GM18505 (cell line): ENCODE measurements at regions not wholly inside any gene's neighbourhood (a gene's known extent, or its start where the extent isn't known, plus 50 kb on each side); places are given as distances from the start of the nearest gene placed in this dataset.

Source experiments
- ATAC-seq: cut with Tn5 transposase; IDR thresholded peaks from one replicate; pipeline ENCODE4 v1.9.1; 2021; ENCODE audit not compliant: unreplicated experiment
- POLR2A ChIP-seq: IDR thresholded peaks from 4 replicates; pipeline ENCODE4 v1.6.1; 2011; ENCODE audit warnings: borderline replicate concordance; ENCODE audit not compliant: insufficient read depth, insufficient read length; ENCODE audit errors: extremely low read depth

DNA sequence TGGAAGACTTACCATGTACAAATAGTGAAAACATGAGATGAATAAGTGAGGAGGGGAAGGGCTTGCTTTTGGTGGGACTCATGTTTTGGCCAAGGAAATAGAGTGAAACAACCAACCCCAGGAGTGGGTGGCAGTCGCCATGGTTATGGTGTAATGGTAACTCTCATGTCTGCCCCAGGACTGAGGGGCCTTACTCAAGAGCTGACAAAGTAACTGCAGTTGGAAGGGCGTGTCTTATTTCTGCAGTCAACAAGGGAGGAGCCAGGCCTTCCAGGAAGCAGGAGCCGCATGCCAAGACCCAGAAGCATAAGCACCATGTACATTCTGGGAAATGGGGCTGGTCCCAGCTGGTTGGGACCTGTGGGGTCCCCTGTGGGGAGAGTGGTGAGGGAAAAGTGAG is 108.5 kb downstream of the UNC5CL start:
- no peak for ATAC-seq
- no peak for TF ChIP-seq POLR2A

DNA sequence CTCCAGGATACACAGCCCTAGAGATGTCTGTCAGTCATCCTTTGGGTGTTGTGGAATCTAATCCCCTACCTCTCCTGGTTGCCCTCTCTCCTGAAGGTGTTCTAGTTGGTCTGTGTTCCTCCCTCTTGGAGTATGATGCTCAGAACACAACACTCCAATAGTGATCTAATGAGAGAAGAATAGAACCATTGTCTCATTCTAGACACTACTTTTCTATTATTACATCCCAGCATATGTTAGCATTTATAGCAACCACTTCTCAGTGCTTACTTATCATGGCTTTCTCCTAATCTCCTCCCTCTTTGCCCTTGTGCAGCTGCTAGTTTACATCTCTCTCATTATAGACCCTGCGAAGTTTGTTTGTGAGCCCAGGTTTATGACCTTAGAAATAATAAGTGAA is 109.0 kb downstream of the UNC5CL start:
- no peak for ATAC-seq
- TF ChIP-seq POLR2A = no peak

DNA sequence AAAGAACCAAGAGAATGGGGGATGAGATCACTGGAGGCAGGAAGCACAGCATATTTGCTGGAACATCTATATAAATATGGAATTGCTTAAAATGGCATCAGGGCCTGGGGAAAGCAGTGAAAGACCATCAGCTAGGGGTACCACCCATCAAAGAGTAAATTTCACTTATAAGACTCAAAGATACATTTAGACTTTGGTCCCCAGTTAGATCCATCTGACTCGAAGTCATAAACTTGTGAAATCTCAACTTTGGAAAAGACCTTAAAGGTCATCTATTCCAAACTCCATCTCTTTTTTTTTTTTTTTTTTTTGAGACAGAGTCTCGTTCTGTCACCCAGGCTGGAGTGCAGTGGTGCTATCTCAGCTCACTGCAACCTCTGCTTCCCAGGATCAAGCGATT is 109.8 kb downstream of the UNC5CL start:
- ATAC-seq = no peak
- TF ChIP-seq POLR2A = no peak

DNA sequence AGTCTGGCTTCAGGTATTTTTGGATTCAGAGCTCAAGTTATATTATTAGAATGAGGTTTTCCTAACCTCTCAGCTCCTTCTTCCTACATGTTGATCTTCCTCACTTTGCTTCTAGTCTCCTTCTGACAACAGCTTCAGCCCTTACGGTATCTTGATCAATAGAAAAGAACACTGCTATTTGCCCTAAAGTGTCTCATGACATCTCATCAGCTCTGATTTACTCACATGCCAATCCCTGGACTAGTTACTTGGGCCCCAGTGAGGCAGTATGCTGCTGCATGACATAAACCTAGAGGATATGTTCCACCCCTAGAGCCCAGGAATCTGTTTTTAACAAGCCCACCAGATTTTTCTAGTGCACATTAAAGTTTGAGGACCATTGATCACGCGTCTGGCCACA is 110.3 kb downstream of the UNC5CL start:
- no peak for ATAC-seq
- TF ChIP-seq POLR2A = no peak

DNA sequence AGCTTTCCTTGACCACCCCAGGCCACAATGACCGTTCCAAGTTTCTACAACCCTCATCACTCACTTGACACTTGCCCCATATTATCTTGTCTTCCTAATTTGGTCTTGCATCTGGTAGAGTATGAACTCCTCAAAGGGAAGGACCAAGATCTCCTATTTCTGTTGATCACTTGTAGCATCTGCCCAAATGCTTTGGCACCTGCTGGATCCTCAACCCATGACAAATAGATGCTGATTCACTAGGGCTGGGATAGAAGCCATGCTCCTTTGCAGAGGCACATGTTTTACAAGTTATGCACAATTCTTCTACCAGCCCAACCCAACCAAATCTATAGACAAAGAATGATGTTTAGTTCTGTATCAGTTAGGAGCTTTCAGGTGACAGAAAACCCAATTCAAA is 110.7 kb downstream of the UNC5CL start:
- no peak for TF ChIP-seq POLR2A
- ATAC-seq = no peak

DNA sequence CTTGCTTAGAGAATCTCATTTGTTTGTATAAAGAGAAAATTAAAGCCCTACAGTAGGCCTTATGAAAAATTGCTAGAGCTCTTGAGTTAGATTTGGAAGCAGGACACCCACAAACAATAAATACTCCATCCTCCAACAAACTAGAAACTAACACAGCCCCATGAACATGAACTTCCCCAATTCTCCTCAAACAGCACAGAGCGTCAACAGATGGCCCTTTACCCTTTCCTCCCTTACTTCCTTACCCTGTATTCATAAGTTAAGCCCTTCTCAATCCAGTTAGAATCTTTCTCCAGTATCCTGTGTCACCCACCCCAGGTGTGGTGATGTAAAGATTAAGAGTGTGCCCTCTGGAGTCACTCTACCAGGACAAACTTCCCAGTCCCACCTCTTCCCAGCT is 113.7 kb downstream of the UNC5CL start:
- no peak for TF ChIP-seq POLR2A
- ATAC-seq = no peak

DNA sequence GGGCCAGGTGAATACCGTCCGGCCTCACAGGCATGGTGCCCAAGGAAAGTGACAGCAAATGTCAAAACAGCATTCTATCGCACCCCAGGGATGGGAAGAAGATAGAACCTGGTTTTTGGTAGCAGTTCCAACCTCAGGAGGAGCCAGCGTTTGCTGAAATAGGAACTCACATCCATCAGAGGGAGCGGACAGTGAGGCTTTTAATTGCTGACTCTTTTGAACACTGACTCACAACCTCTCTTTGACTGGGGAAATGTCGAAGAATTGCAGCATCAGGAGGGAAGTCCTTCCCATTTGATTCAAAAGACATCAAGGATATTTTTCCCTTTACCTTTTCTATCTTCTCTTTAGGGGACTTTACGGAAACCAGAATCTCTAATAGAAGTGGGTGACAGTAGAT is 114.2 kb downstream of the UNC5CL start:
- no peak for ATAC-seq
- TF ChIP-seq POLR2A = no peak

DNA sequence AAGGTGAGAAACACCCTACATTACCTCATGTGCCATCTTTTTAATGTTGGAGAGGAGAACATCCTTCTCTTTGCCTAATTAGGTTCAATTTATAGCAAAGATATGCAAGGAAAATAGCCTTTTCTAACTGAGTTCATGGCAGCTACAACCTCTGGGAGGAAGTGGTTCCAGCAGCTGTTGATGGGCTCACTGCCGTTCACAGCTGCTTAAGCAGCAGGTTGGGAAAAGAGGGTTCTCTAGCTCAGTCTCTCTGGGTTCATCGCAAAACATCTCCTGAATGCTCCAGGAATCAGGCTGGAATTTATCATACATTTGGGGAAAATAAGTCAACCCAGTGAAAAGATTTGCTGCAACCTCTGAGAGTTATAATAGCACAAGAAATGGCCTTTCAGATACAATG is 115.1 kb downstream of the UNC5CL start:
- TF ChIP-seq POLR2A = no peak
- no peak for ATAC-seq

DNA sequence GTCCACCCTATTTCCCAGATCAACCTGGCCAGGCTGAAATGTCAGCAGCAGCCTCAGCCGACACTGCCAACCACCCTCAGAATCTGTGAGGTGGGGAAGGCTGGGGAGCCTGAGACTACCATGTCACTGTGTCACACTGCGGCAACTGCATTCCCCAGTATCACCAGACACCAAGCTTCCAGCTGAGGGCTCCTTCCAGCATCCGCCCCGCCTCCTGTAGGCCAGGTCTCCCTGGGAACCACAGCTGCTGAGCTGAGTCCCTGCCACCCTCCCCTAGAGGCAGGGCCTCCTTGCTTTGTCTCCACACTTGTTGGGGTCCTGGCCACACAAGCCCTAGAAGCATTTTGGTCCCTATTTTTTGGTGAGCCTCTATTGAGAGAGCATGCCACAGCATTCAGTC is 115.7 kb downstream of the UNC5CL start:
- ATAC-seq = no peak
- TF ChIP-seq POLR2A = no peak

DNA sequence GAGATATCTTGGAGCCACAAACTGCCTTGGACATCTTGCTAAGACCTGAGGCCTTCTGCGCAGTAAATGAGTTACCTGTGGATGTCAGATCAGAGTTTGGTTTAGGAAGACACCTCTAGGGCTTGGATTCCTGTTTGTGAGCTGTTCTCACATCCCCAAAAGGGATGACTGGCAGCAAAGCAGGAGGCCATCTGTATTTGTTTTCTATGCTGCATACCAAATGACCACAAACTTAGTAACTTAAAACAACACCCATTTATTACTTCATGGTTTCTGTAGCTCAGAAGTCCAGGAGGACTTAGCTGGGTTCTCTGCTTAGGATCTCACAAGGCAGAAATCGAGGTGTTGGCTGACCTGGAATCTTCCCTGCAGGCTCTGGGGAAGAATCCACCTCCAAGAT is 116.7 kb downstream of the UNC5CL start:
- no peak for ATAC-seq
- no peak for TF ChIP-seq POLR2A

DNA sequence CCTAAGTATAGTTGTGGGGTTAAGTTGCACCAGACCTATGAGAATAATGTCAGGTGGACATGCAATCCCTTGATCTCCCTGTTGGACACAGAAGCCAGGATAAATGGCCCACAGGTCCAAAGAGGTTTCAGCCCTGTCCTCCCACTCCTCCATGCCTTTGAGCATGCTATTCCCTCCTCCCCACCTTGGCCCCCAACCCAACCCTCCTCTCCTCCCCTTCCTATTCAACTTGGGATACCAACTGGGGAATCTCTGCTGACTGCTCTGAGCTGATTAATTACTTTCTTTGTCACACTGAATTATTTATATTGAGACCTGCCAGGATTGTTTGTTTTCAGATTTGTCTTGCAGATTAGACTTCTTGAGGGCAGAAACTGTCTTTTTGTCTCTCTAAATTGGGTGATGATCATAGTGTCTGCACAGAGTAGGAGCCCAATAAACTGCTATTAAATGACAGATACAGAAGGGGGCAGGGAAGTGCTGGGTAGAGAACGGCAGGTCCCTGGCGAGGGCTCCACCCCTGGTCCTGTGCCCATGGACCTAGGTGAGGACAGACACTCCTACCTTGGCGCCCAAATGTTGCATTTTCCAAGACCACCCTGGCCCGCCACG is 120.9 kb downstream of the UNC5CL start:
- no peak for TF ChIP-seq POLR2A
- ATAC-seq = no peak

DNA sequence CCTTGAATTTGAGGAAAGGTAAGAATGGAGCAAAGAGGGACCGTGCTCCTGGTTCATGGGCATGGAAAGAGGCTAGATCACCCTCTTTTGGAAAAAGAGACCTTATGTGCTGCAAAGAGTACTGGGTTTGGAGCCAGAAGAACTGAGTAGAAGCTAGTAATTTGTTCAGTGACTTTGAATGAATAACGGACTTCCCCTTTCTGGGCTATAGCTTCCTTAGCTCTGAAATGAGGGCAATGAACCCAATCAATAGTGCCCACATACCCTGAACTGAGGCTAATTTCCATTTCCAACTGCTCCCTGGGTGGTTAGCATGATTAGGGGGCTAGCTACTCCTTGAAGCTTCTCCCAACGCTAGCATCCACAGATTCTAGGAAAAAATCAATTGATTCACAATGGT is 121.4 kb downstream of the UNC5CL start:
- ATAC-seq = no peak
- TF ChIP-seq POLR2A = no peak

DNA sequence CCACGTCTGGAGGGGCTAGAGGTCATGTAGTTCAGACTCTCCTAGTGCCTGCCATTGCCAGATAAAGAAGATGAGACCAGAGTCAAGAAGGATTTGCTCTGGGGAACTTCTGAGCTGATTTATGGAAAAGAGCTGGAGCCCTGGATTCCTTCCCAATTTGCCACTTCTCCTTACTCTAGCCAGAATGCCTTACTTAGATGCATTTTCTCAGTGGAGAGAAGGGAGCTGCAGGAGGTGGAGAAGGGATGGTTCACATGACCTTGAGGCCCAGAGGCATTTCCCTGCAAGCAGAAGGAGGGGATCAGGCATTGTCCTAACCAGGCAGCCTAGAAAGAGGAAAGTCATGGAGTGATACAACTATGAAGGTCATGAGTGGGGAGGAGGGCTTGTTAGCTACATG is 122.2 kb downstream of the UNC5CL start:
- no peak for ATAC-seq
- no peak for TF ChIP-seq POLR2A

DNA sequence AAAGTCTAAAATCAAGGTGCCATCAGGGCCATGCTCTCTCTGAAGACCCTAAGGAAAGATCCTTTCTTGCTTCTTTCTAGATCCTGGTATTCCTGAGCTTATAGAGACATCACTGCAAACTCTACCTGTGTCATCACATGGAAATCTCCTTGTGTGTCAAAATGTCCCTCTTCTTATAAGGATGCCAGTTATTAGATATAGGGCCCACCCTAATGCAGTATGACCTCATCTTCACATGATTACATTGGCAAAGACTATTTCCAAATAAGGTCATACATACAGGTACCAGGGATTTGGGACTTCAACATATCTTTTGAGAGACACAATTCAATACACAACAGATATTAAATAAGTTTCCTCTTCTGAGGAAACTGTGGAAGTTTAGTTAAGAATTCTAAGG is 123.9 kb downstream of the UNC5CL start:
- TF ChIP-seq POLR2A = no peak

DNA sequence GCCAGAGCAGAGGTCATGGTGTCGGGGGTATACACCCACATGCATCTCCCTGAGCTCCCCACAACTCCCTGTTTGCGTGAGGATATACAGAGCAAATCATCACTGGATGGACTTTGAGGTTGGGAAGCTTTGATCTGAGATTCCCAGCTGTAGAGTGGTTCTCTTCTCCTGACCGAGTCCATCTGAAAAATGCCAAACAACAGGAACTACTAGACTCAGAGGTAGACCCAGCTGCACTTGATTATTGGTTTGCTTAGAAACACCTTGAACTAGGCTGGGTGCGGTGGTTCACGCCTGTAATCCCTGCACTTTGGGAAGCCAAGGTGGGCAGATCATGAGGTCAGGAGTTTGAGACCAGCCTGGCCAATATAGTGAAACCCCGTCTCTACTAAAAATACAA is 125.0 kb downstream of the UNC5CL start:
- no peak for ATAC-seq
- TF ChIP-seq POLR2A = no peak

More for the DNA sequence above, 123.9 kb downstream of the UNC5CL start:
- no peak for ATAC-seq
